ENCODE measurements at regions not wholly inside any gene's neighbourhood (a gene's known extent, or its start where the extent isn't known, plus 50 kb on each side); places are given as distances from the start of the nearest gene placed in this dataset.

DNA sequence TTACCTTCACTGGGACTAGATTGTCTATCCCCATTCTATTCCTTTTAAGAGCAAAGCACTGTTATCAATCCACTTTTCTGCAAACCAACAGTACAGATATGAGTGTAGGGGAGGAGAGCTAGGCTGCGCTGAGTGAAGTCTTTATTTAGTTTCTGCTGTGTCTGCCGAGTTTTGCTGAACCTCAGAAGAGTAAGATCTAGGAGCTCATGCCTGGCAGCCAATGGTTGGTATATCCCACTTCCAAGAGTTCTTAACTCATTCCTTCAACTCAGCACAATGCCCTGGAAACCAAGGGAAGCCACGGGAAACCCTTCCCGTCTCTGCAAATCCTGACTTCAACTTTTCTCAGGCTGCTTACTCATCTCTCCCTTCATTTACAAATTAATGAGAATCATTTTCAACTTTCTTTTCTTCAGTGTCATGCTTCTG is 58.0 kb upstream of the JAK2 start:
- Histone ChIP-seq H3K9ac (no peak overlapping the region), H2AFZ (replicated peaks) (peak overlapping the region; percentile 80), H3K4me3 (no peak overlapping the region), H3K4me1 (peaks cover 13% of the 10 kb centered on the region), H3K79me2 (ENCODE audit: low read depth) (no peaks in the 10 kb centered on the region), H3K27me3 (no peaks in the 10 kb centered on the region), H4K20me1 (ENCODE audit: low read depth) (no peaks in the 10 kb centered on the region), H3K27ac (no peak overlapping the region), H3K36me3 (no peaks in the 10 kb centered on the region), H3F3A (ENCODE audit: low read depth) (peaks cover 3% of the 10 kb centered on the region), H3K9me3 (ENCODE audit: low read depth) (no peaks in the 10 kb centered on the region), H3K4me2 (peak overlapping the region; percentile 43)
- DNase-seq (ENCODE audit: low spot score): peak; percentile 38
- TF ChIP-seq, protein P1, sequence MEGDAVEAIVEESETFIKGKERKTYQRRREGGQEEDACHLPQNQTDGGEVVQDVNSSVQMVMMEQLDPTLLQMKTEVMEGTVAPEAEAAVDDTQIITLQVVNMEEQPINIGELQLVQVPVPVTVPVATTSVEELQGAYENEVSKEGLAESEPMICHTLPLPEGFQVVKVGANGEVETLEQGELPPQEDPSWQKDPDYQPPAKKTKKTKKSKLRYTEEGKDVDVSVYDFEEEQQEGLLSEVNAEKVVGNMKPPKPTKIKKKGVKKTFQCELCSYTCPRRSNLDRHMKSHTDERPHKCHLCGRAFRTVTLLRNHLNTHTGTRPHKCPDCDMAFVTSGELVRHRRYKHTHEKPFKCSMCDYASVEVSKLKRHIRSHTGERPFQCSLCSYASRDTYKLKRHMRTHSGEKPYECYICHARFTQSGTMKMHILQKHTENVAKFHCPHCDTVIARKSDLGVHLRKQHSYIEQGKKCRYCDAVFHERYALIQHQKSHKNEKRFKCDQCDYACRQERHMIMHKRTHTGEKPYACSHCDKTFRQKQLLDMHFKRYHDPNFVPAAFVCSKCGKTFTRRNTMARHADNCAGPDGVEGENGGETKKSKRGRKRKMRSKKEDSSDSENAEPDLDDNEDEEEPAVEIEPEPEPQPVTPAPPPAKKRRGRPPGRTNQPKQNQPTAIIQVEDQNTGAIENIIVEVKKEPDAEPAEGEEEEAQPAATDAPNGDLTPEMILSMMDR (IDR thresholded peaks at IDR 0.05): no peak
- TF ChIP-seq EZH2phosphoT487 (IDR thresholded peaks at IDR 0.05) (no peak), EZH2 (IDR thresholded peaks at IDR 0.05) (no peak)
- no peaks in the 10 kb centered on the region for H3K9me3 Mint-ChIP-seq
- no peak overlapping the region for H3K4me3 Mint-ChIP-seq
- H3K27me3 Mint-ChIP-seq (ENCODE audit: insufficient read depth, low read depth): no peaks in the 10 kb centered on the region
- H3K27ac Mint-ChIP-seq: no peak overlapping the region
- H3K4me1 Mint-ChIP-seq: peaks cover 9% of the 10 kb centered on the region
- H3K36me3 Mint-ChIP-seq: no peaks in the 10 kb centered on the region

- Histone ChIP-seq H3K9ac (no peak overlapping the region), H4K20me1 (ENCODE audit: low read depth) (no peaks in the 10 kb centered on the region), H2AFZ (replicated peaks) (peak overlapping the region; percentile 80), H3K36me3 (no peaks in the 10 kb centered on the region), H3K4me1 (peaks cover 13% of the 10 kb centered on the region), H3K27ac (no peak overlapping the region), H3F3A (ENCODE audit: low read depth) (peaks cover 3% of the 10 kb centered on the region), H3K4me2 (no peak overlapping the region), H3K4me3 (no peak overlapping the region), H3K27me3 (no peaks in the 10 kb centered on the region), H3K9me3 (ENCODE audit: low read depth) (no peaks in the 10 kb centered on the region), H3K79me2 (ENCODE audit: low read depth) (no peaks in the 10 kb centered on the region)
- Mint-ChIP-seq H3K27ac (no peak overlapping the region), H3K9me3 (no peaks in the 10 kb centered on the region), H3K27me3 (ENCODE audit: insufficient read depth, low read depth) (no peaks in the 10 kb centered on the region), H3K4me1 (peaks cover 9% of the 10 kb centered on the region), H3K4me3 (no peak overlapping the region), H3K36me3 (no peaks in the 10 kb centered on the region)
- TF ChIP-seq, protein P1 (IDR thresholded peaks at IDR 0.05): no peak
- no peak for DNase-seq (ENCODE audit: low spot score)
Measured at GRCh38 chr9:4927701-4928100, 57.4 kb upstream of the JAK2 start.

DNA sequence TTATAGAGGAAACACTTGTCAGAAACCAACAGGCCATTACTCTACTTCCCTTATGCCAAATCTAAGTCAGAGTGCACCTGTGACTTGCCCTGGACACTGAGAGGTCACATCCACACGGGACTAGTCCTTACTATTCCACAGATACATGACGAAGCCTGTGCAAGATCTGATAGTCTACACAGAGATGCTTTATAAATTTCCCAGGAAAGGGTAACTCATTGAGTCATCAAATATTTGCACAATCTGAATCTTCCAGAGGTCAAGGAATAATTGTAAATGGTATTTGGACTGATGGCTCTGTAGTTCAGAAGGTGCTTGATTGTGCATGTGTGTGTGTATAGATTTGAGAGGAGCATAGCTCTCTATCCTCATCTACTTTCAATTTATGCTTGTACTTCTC is 55.2 kb upstream of the JAK2 start:
- Mint-ChIP-seq H3K36me3 (no peaks in the 10 kb centered on the region), H3K9me3 (no peaks in the 10 kb centered on the region), H3K4me1 (peaks cover 15% of the 10 kb centered on the region), H3K27ac (no peak overlapping the region), H3K27me3 (ENCODE audit: insufficient read depth, low read depth) (no peaks in the 10 kb centered on the region), H3K4me3 (no peak overlapping the region)
- TF ChIP-seq EZH2 (IDR thresholded peaks at IDR 0.05) (no peak), EZH2phosphoT487 (IDR thresholded peaks at IDR 0.05) (no peak)
- TF ChIP-seq, protein P1 (IDR thresholded peaks at IDR 0.05): no peak
- no peak overlapping the region for H2AFZ ChIP-seq (replicated peaks)
- no peaks in the 10 kb centered on the region for H3K79me2 ChIP-seq (ENCODE audit: low read depth)
- H3K27me3 ChIP-seq: no peaks in the 10 kb centered on the region
- peaks cover 3% of the 10 kb centered on the region for H4K20me1 ChIP-seq (ENCODE audit: low read depth)
- no peaks in the 10 kb centered on the region for H3K9me3 ChIP-seq (ENCODE audit: low read depth)
- H3K36me3 ChIP-seq: no peaks in the 10 kb centered on the region
- H3K4me1 ChIP-seq: peaks cover 18% of the 10 kb centered on the region
- no peak overlapping the region for H3K27ac ChIP-seq
- H3K4me2 ChIP-seq: no peak overlapping the region
- DNase-seq (ENCODE audit: low spot score): no peak
- H3F3A ChIP-seq (ENCODE audit: low read depth): peaks cover 6% of the 10 kb centered on the region
- H3K9ac ChIP-seq: no peak overlapping the region
- H3K4me3 ChIP-seq: no peak overlapping the region

Data from neural progenitor cell (in vitro differentiated cells).